Chondrocyte (in vitro differentiated cells): ENCODE measurements at regions not wholly inside any gene's neighbourhood (a gene's known extent, or its start where the extent isn't known, plus 50 kb on each side); places are given as distances from the start of the nearest gene placed in this dataset.

Experiments
- DNase-seq: peaks from one replicate; pipeline ENCODE4 v3.0.0; 2021; ENCODE audit warnings: mixed read lengths, low spot score
- H3K27ac Mint-ChIP-seq: one replicate; pipeline ENCODE4 v1.8.0; 2021; ENCODE audit warnings: mild to moderate bottlenecking, moderate library complexity, mixed read lengths; ENCODE audit not compliant: unreplicated experiment
- H3K27me3 Mint-ChIP-seq: 2 replicates; pipeline ENCODE4 v1.8.0; 2021; ENCODE audit warnings: low read depth, mixed read lengths
- H3K36me3 Mint-ChIP-seq: 2 replicates; pipeline ENCODE4 v1.8.0; 2021; ENCODE audit warnings: low read depth, mixed read lengths
- H3K4me1 Mint-ChIP-seq: 2 replicates; pipeline ENCODE4 v1.8.0; 2021; ENCODE audit warnings: low read depth, mild to moderate bottlenecking, mixed read lengths
- H3K4me3 Mint-ChIP-seq: one replicate; pipeline ENCODE4 v1.8.0; 2021; ENCODE audit warnings: mild to moderate bottlenecking, moderate library complexity, mixed read lengths; ENCODE audit not compliant: unreplicated experiment
- H3K9me3 Mint-ChIP-seq: 2 replicates; pipeline ENCODE4 v1.8.0; 2021; ENCODE audit warnings: low read depth, mixed read lengths
- TF ChIP-seq, protein P1 (sequence below): fragments of 200-600 bp; sonication (generic); IDR thresholded peaks from 2 replicates; pipeline ENCODE4 v1.5.0; 2021; ENCODE audit warnings: antibody characterized with exemption, mild to moderate bottlenecking, moderate library complexity

DNA sequence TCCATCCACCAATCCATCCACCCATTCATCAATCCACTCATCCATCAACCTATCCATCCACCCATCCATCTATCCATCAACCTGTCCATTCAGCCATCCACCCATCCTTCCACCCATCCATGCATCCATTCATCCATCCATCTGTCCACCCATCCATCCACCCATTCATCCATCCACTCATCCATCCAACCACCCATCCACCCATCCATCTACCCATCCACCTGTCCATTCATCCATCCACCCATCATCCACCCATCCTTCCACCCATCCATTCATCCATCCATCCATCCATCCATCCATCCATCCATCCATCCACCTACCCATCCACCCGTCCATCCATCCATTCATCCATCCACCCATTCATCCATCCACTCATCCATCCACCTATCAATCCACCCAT lies 195.8 kb downstream of the NXNL2 start:
- TF ChIP-seq, protein P1, sequence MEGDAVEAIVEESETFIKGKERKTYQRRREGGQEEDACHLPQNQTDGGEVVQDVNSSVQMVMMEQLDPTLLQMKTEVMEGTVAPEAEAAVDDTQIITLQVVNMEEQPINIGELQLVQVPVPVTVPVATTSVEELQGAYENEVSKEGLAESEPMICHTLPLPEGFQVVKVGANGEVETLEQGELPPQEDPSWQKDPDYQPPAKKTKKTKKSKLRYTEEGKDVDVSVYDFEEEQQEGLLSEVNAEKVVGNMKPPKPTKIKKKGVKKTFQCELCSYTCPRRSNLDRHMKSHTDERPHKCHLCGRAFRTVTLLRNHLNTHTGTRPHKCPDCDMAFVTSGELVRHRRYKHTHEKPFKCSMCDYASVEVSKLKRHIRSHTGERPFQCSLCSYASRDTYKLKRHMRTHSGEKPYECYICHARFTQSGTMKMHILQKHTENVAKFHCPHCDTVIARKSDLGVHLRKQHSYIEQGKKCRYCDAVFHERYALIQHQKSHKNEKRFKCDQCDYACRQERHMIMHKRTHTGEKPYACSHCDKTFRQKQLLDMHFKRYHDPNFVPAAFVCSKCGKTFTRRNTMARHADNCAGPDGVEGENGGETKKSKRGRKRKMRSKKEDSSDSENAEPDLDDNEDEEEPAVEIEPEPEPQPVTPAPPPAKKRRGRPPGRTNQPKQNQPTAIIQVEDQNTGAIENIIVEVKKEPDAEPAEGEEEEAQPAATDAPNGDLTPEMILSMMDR, result no peak
- no peaks in the 10 kb centered on the region for H3K9me3 Mint-ChIP-seq
- peaks cover 24% of the 10 kb centered on the region for H3K4me1 Mint-ChIP-seq
- peaks cover 2% of the 10 kb centered on the region for H3K36me3 Mint-ChIP-seq
- H3K4me3 Mint-ChIP-seq, result no peak overlapping the region
- peaks cover 26% of the 10 kb centered on the region for H3K27me3 Mint-ChIP-seq
- no peak for DNase-seq
- no peak overlapping the region for H3K27ac Mint-ChIP-seq

DNA sequence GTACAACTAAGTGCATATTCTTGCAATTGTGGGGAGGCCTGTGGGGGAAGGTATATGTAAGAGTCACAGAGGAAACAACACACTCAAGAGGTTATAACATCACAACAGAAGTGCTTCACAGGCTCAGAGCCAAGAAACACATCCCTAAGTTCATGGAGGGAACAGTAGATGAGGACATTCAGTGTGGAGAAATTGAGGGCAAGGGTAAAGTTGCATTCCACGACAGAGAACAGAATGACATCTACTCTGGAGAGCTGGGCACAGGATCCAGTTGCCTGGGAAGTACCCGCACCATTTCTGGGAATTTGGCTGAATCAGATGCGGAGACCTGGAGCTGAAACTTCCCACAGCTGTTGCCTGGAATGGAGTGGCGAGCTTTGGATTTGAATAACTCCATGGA lies 197.2 kb downstream of the NXNL2 start:
- TF ChIP-seq, protein P1, result no peak
- peaks cover 2% of the 10 kb centered on the region for H3K36me3 Mint-ChIP-seq
- DNase-seq, result no peak
- H3K4me3 Mint-ChIP-seq, result no peak overlapping the region
- peak overlapping the region; percentile 54 for H3K27ac Mint-ChIP-seq
- no peaks in the 10 kb centered on the region for H3K9me3 Mint-ChIP-seq
- H3K27me3 Mint-ChIP-seq, result peaks cover 22% of the 10 kb centered on the region
- peaks cover 24% of the 10 kb centered on the region for H3K4me1 Mint-ChIP-seq

DNA sequence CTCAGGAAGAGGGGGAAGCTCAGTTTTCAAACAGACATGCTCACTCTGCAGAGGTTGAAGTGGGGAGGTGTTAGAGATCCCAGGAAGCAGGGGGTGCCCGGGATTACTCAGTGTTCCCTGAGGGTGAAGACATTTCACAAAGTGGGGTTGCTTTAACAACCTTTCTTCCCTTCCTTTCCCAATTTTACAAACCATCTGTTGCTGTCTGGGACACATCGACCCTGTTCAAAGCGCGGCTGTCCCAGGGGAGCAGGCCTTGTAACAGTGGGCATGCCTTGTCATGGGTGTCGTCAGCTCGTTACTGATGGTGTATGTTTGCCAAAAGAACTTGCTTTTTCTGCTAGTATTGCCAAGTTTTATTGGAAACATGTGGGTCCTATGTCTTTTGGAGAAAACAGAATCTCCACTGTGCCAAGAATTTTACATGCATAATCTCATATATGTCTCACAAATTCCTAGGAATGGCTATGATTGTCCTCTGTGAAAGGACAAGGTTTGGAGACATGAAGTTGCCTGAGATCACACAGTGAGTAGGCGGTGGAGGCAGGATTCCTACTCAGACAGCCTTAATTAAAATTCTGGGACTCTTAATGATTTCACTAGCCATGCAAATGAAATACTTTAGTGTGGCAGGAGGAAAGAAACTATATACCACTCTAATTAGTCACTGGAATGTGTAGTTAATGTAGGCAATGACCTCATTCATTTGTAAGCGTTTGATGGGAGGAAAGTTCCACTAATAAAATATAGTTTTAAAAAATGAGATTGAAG lies 198.9 kb downstream of the NXNL2 start:
- Mint-ChIP-seq H3K27ac (peak overlapping the region; percentile 53), H3K36me3 (peaks cover under 1% of the 10 kb centered on the region), H3K9me3 (no peaks in the 10 kb centered on the region), H3K27me3 (peaks cover 16% of the 10 kb centered on the region), H3K4me3 (no peak overlapping the region), H3K4me1 (peaks cover 24% of the 10 kb centered on the region)
- TF ChIP-seq, protein P1, result no peak
- no peak for DNase-seq

DNA sequence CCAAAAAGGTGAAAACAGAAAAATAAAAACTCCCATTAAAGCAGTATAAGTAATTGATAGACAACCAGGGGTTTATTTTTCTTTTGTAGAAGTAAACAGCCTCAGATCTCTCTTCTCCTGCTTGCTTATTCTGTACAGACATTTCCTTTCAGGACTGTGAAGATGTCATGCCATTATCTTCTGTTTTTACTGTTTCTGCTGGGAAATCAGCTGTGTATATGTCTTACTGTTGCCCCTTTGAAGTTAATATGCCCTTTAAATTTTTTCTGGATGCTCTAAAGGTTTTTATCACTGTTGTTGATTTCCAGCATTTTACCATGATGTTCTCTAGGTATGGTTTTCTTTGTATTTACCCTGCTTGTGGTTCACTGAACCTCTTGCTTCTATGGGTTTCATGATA lies 199.5 kb downstream of the NXNL2 start:
- H3K27me3 Mint-ChIP-seq, result peaks cover 11% of the 10 kb centered on the region
- H3K36me3 Mint-ChIP-seq, result no peaks in the 10 kb centered on the region
- H3K4me3 Mint-ChIP-seq, result no peak overlapping the region
- H3K27ac Mint-ChIP-seq, result no peak overlapping the region
- peaks cover 24% of the 10 kb centered on the region for H3K4me1 Mint-ChIP-seq
- H3K9me3 Mint-ChIP-seq, result no peaks in the 10 kb centered on the region
- no peak for DNase-seq
- TF ChIP-seq, protein P1, result no peak

DNA sequence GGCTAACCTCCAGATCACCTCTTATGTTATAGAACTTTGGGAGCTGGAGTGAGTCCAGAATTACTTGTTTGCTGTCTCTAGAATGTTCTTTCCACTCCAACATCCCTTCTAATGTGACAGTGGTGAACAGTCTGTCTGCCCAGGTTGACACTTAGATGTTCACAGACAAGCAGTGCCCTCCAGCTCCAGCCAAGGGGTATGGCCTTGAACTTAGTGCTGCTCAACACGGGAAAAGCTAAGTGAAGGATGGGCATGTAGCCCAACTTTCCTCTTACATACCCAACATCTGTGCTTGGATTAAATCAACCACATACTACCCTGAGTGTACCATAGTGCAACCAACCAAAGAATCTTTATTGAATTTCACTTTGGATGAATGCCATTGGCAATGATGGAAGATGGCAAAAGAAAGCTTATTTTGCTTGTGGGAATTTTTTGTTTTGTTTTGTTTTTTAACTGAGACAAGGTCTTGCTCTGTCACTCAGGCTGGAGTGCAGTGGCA lies 201.2 kb downstream of the NXNL2 start:
- peaks cover 11% of the 10 kb centered on the region for H3K27me3 Mint-ChIP-seq
- H3K36me3 Mint-ChIP-seq, result no peaks in the 10 kb centered on the region
- no peak overlapping the region for H3K27ac Mint-ChIP-seq
- peaks cover 24% of the 10 kb centered on the region for H3K4me1 Mint-ChIP-seq
- peaks cover 4% of the 10 kb centered on the region for H3K9me3 Mint-ChIP-seq
- TF ChIP-seq, protein P1, result no peak
- no peak overlapping the region for H3K4me3 Mint-ChIP-seq
- DNase-seq, result no peak
